Activated T-cell treated with anti-CD3 and anti-CD28 coated beads, Interleukin-2, amount 50 U/mL, for 72 hours (primary cell): ENCODE measurements at regions not wholly inside any gene's neighbourhood (a gene's known extent, or its start where the extent isn't known, plus 50 kb on each side); places are given as distances from the start of the nearest gene placed in this dataset.

Experiments used
- ATAC-seq, 2 donors: fragments of 150-1000 bp; cut with Tn5 transposase; replicated peaks in 1 of 2; 2 replicates each; pipeline ENCODE4 v1.10.0; 2021; ENCODE audit warnings: moderate library complexity in 2 of 2, mild to moderate bottlenecking in 1 of 2
- DNase-seq, 2 donors: peaks; one replicate each; pipeline ENCODE4 v3.0.0; 2021 to 2022; ENCODE audit warnings: mixed read lengths in 1 of 2
- H3K27ac Mint-ChIP-seq: one replicate; pipeline ENCODE4 v1.8.0; 2022; ENCODE audit warnings: mild to moderate bottlenecking, moderate library complexity, mixed read lengths
- H3K27me3 Mint-ChIP-seq: one replicate; pipeline ENCODE4 v1.8.0; 2022; ENCODE audit warnings: low read depth, mixed read lengths
- H3K36me3 Mint-ChIP-seq, 2 donors: one replicate each; pipeline ENCODE4 v1.8.0; 2022; ENCODE audit warnings: mixed read lengths in 2 of 2, mild to moderate bottlenecking in 1 of 2; ENCODE audit not compliant: insufficient read depth in 2 of 2
- H3K4me1 Mint-ChIP-seq: one replicate; pipeline ENCODE4 v1.8.0; 2022; ENCODE audit warnings: low read depth, mixed read lengths
- H3K4me3 Mint-ChIP-seq, 2 donors: one replicate each; pipeline ENCODE4 v1.8.0; 2022; ENCODE audit warnings: mild to moderate bottlenecking in 2 of 2, mixed read lengths in 2 of 2, moderate library complexity in 2 of 2
- H3K9me3 Mint-ChIP-seq, 2 donors: one replicate each; pipeline ENCODE4 v1.8.0; 2022; ENCODE audit warnings: mixed read lengths in 2 of 2

GRCh38 chr11:22133776-22134175 lies 59.1 kb upstream of the ANO5 start:
- ATAC-seq = no peak
- H3K4me3 Mint-ChIP-seq = no peak overlapping the region
- peaks cover 6 to 13% of the 10 kb centered on the region in 2 donors for H3K9me3 Mint-ChIP-seq
- no peak overlapping the region for H3K27ac Mint-ChIP-seq
- H3K4me1 Mint-ChIP-seq = no peaks in the 10 kb centered on the region
- no peak for DNase-seq
- no peaks in the 10 kb centered on the region for H3K27me3 Mint-ChIP-seq
- no peaks in the 10 kb centered on the region for H3K36me3 Mint-ChIP-seq

- no peak for ATAC-seq
- peaks cover 1 to 8% of the 10 kb centered on the region in 2 donors for H3K9me3 Mint-ChIP-seq
- H3K4me1 Mint-ChIP-seq = no peaks in the 10 kb centered on the region
- H3K27me3 Mint-ChIP-seq = no peaks in the 10 kb centered on the region
- no peak overlapping the region for H3K27ac Mint-ChIP-seq
- no peak for DNase-seq
- no peaks in the 10 kb centered on the region for H3K36me3 Mint-ChIP-seq
- no peak overlapping the region for H3K4me3 Mint-ChIP-seq
Observed at GRCh38 chr11:22138264-22138663, 54.6 kb upstream of the ANO5 start.
